ENCODE measurements at regions not wholly inside any gene's neighbourhood (a gene's known extent, or its start where the extent isn't known, plus 50 kb on each side); places are given as distances from the start of the nearest gene placed in this dataset.

- DNase-seq (ENCODE audit: low read depth), result no peak
- TF ChIP-seq, protein P1, sequence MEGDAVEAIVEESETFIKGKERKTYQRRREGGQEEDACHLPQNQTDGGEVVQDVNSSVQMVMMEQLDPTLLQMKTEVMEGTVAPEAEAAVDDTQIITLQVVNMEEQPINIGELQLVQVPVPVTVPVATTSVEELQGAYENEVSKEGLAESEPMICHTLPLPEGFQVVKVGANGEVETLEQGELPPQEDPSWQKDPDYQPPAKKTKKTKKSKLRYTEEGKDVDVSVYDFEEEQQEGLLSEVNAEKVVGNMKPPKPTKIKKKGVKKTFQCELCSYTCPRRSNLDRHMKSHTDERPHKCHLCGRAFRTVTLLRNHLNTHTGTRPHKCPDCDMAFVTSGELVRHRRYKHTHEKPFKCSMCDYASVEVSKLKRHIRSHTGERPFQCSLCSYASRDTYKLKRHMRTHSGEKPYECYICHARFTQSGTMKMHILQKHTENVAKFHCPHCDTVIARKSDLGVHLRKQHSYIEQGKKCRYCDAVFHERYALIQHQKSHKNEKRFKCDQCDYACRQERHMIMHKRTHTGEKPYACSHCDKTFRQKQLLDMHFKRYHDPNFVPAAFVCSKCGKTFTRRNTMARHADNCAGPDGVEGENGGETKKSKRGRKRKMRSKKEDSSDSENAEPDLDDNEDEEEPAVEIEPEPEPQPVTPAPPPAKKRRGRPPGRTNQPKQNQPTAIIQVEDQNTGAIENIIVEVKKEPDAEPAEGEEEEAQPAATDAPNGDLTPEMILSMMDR (IDR thresholded peaks at IDR 0.05; ENCODE audit: control insufficient read depth, insufficient read depth, low read depth, low read length, missing control alignments), result no peak
These were observed 178.3 kb upstream of the PLSCR5 start for GRCh38 chr3:146783446-146783845.

GRCh38 chr3:146781606-146782005 lies 176.5 kb upstream of the PLSCR5 start:
- H3K4me3 ChIP-seq (ENCODE audit: control insufficient read depth, low read depth, low read length), result no peak overlapping the region
- TF ChIP-seq, protein P1 (IDR thresholded peaks at IDR 0.05; ENCODE audit: control insufficient read depth, insufficient read depth, low read depth, low read length, missing control alignments), result no peak
- peak; percentile 20 for DNase-seq (ENCODE audit: low read depth)

More at GRCh38 chr3:146783446-146783845, 178.3 kb upstream of the PLSCR5 start:
- no peak overlapping the region for H3K4me3 ChIP-seq (ENCODE audit: control insufficient read depth, low read depth, low read length)

DNA sequence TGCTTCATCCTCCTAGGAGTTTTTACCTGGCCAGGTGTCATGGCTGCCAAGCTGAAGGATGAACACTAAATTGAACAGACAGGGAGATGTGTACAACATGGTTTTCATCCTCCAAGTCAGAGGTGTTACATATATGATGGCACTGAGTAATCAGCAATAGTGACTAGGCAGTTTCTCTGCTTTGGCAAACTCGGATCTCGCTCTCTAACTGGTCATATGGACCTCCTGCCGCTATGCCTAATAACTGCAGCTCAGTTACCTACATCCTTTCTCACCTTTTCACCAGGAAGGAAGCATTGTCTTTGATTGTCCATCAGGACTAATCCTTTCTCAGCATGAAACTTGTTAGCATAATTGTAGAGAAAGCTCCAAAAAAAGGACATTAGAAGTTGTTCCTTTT lies 175.9 kb upstream of the PLSCR5 start:
- TF ChIP-seq, protein P1 (IDR thresholded peaks at IDR 0.05; ENCODE audit: control insufficient read depth, insufficient read depth, low read depth, low read length, missing control alignments), result no peak
- DNase-seq (ENCODE audit: low read depth), result no peak

GRCh38 chr3:146780251-146780650 lies 175.1 kb upstream of the PLSCR5 start:
- DNase-seq (ENCODE audit: low read depth), result no peak
- no peak overlapping the region for H3K4me3 ChIP-seq (ENCODE audit: control insufficient read depth, low read depth, low read length)
- TF ChIP-seq, protein P1 (IDR thresholded peaks at IDR 0.05; ENCODE audit: control insufficient read depth, insufficient read depth, low read depth, low read length, missing control alignments), result no peak

More for the DNA sequence above, 175.9 kb upstream of the PLSCR5 start:
- no peak overlapping the region for H3K4me3 ChIP-seq (ENCODE audit: control insufficient read depth, low read depth, low read length)

DNA sequence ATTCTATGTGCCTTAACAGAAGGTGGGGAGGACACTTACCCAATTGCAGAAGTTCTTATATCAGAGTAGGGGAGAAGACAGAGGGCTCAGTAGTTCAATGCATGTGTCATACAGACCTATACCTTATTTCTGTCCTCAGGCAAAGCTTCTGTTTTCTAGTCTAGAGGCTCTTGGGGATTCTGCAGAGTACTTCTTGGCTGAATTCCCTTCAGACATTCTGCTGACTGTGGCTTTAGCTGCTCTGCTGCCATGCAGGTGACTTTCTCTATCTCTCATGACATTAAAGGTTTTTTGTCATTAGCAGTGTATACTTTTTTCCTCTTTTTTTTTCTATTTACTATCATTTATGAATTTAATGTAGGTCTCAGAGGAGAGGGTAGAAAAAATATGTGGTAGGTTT lies 172.8 kb upstream of the PLSCR5 start:
- TF ChIP-seq, protein P1 (IDR thresholded peaks at IDR 0.05; ENCODE audit: control insufficient read depth, insufficient read depth, low read depth, low read length, missing control alignments), result no peak
- H3K4me3 ChIP-seq (ENCODE audit: control insufficient read depth, low read depth, low read length), result no peak overlapping the region
- no peak for DNase-seq (ENCODE audit: low read depth)

DNA sequence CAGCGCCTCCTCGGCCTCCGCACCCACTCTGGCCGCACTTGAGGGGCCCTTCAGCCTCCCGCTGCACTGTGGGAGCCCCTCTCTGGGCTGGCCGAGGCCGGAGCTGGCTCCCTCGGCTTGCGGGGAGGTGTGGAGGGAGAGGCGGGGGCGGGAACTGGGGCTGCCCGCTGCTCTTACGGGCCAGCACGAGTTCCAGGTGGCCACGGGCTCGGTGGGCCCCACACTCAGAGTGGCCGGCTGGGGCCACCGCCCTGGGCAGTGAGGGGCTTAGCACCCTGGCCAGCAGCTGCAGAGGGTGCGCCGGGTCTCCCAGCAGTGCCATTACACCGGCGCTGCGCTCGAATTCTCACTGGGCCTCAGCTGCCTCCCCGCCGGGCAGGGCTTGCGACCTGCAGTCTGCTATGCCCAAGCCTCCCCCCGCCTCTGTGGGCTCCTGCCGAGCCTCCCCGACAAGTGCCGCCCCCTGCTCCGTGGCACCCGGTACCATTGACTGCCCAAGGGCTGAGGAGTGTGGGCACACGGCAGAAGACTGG lies 167.1 kb upstream of the PLSCR5 start:
- no peak for DNase-seq (ENCODE audit: low read depth)
- H3K4me3 ChIP-seq (ENCODE audit: control insufficient read depth, low read depth, low read length), result no peak overlapping the region
- TF ChIP-seq, protein P1 (IDR thresholded peaks at IDR 0.05; ENCODE audit: control insufficient read depth, insufficient read depth, low read depth, low read length, missing control alignments), result no peak

- H3K4me3 ChIP-seq (ENCODE audit: control insufficient read depth, low read depth, low read length), result no peak overlapping the region
- DNase-seq (ENCODE audit: low read depth), result no peak
- TF ChIP-seq, protein P1 (IDR thresholded peaks at IDR 0.05; ENCODE audit: control insufficient read depth, insufficient read depth, low read depth, low read length, missing control alignments), result no peak
These were observed 165.7 kb upstream of the PLSCR5 start for GRCh38 chr3:146770881-146771280.
